GM12892 (cell line): ENCODE measurements at regions not wholly inside any gene's neighbourhood (a gene's known extent, or its start where the extent isn't known, plus 50 kb on each side); places are given as distances from the start of the nearest gene placed in this dataset.

Source experiments
- DNase-seq: peaks from one replicate; pipeline ENCODE4 v3.0.0; 2011; ENCODE audit not compliant: insufficient read length
- FAIRE-seq: peaks from 2 replicates; lab custom pipeline; 2011; peaks lifted over from hg19 to GRCh38; lab: Jason Lieb, UNC
- POLR2A ChIP-seq: IDR thresholded peaks from 2 replicates; pipeline ENCODE4 v1.6.1; 2011; ENCODE audit warnings: low read depth, low read length, control low read depth
- POLR2AphosphoS5 ChIP-seq: IDR thresholded peaks from 2 replicates; pipeline ENCODE4 v1.6.1; 2011; ENCODE audit warnings: low read depth, low read length, control low read depth
- TAF1 ChIP-seq: IDR thresholded peaks from 2 replicates; pipeline ENCODE4 v1.6.1; 2011; ENCODE audit warnings: low read depth, mild to moderate bottlenecking, control low read depth, low read length, borderline replicate concordance

GRCh38 chr18:32576296-32576916, 105.7 kb upstream of the GAREM1 start:
- TF ChIP-seq POLR2AphosphoS5, result no peak
- no peak for TF ChIP-seq POLR2A
- no peak for TF ChIP-seq TAF1
- DNase-seq, result no peak
- no peak for FAIRE-seq

GRCh38 chr18:32566960-32567359, 96.3 kb upstream of the GAREM1 start:
- TF ChIP-seq TAF1 (no peak), POLR2A (no peak), POLR2AphosphoS5 (no peak)
- no peak for DNase-seq
- no peak for FAIRE-seq

- TF ChIP-seq TAF1, result no peak
- no peak for TF ChIP-seq POLR2A
- TF ChIP-seq POLR2AphosphoS5, result no peak
- FAIRE-seq (no peak), DNase-seq (no peak)
These were observed 83.1 kb upstream of the GAREM1 start for GRCh38 chr18:32553640-32554365.

GRCh38 chr18:32553174-32553573, 82.5 kb upstream of the GAREM1 start:
- no peak for DNase-seq
- FAIRE-seq, result no peak
- TF ChIP-seq POLR2AphosphoS5 (no peak), TAF1 (no peak), POLR2A (no peak)

GRCh38 chr18:32552421-32553030, 81.8 kb upstream of the GAREM1 start:
- FAIRE-seq, result peak; percentile 53
- peak; percentile 40 for DNase-seq
- TF ChIP-seq TAF1, result no peak
- no peak for TF ChIP-seq POLR2A
- no peak for TF ChIP-seq POLR2AphosphoS5

GRCh38 chr18:32550963-32551362, 80.3 kb upstream of the GAREM1 start:
- no peak for TF ChIP-seq POLR2AphosphoS5
- no peak for TF ChIP-seq TAF1
- no peak for TF ChIP-seq POLR2A
- DNase-seq (no peak), FAIRE-seq (no peak)

- FAIRE-seq, result no peak
- DNase-seq, result peak; percentile 11
- TF ChIP-seq POLR2A (no peak), POLR2AphosphoS5 (no peak), TAF1 (no peak)
These were observed 78.8 kb upstream of the GAREM1 start for GRCh38 chr18:32549248-32550110.

- DNase-seq (no peak), FAIRE-seq (no peak)
- TF ChIP-seq POLR2AphosphoS5 (no peak), TAF1 (no peak), POLR2A (no peak)
These were observed 78.0 kb upstream of the GAREM1 start for GRCh38 chr18:32548688-32549087.

GRCh38 chr18:32545631-32546030, 74.9 kb upstream of the GAREM1 start:
- TF ChIP-seq POLR2AphosphoS5, result no peak
- TF ChIP-seq POLR2A, result no peak
- TF ChIP-seq TAF1, result no peak
- no peak for DNase-seq
- no peak for FAIRE-seq

- FAIRE-seq (no peak), DNase-seq (no peak)
- TF ChIP-seq TAF1 (no peak), POLR2A (no peak), POLR2AphosphoS5 (no peak)
These were observed 73.4 kb upstream of the GAREM1 start for GRCh38 chr18:32544088-32544487.

- DNase-seq (no peak), FAIRE-seq (no peak)
- TF ChIP-seq POLR2A, result no peak
- TF ChIP-seq TAF1, result no peak
- TF ChIP-seq POLR2AphosphoS5, result no peak
These were observed 71.6 kb upstream of the GAREM1 start for GRCh38 chr18:32542221-32542798.
